AG08396 (cell line): ENCODE measurements at regions not wholly inside any gene's neighbourhood (a gene's known extent, or its start where the extent isn't known, plus 50 kb on each side); places are given as distances from the start of the nearest gene placed in this dataset.
"Not testable (repeated sequence)": the region's sequence is repeated elsewhere in the genome, so short reads cannot be mapped to it uniquely, and the experiment has no call there.

Experiments used
- DNase-seq: peaks from one replicate; pipeline ENCODE4 v3.0.0; 2012; ENCODE audit warnings: low spot score, mixed read lengths

DNA sequence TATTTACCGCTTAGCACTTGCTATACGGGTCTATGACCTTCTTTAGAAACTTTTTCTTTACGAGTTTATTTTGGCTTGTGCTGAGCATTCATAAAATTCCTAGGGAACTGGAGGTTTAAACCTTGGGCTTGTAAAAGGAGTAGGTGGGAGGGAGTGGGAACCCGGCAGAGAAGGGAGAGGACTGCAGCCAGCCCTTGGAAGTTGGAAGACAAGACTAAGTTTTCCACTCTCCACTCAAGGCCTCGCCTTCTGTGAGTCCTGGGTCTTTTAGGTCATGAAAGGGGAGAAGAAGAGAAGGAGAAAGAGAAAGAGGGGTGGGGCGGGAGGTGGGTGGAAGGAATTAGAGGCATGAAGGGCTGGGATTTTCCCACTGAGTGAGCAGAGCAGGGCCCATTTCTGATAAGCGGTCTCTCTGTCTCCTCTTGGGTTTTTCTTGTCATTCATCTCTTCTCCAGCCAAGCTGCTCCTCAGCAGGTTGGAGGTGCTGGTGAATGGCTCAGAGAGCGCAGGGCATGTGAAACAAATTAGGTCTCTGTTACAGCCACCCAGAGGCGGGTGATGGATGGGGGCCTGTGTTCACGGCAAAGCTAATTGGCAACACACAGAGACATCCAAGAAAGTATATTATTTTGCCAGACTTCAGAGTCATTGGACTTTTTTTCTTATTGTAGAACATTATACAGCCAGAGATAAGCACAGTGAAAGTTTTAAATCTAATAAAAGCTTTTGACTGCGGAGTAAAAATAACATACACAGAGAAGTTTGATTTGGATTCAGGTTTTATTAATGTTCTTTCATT lies 247.3 kb downstream of the FOXD2 start:
- DNase-seq: no peak

DNA sequence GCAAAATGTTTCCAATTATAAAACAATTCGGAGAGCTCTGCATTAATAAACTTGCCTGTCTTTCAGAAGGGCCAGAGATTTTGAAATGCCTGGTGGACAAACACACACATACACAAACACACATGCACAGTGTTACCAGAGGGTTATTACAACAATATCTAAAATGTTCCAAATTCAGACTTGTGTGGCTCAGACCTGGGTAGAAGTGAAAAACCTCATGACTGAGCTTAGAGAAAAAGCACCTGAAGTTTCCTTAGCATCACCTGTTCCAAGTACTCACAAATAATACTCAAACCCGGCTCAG lies 247.9 kb downstream of the FOXD2 start:
- no peak for DNase-seq

DNA sequence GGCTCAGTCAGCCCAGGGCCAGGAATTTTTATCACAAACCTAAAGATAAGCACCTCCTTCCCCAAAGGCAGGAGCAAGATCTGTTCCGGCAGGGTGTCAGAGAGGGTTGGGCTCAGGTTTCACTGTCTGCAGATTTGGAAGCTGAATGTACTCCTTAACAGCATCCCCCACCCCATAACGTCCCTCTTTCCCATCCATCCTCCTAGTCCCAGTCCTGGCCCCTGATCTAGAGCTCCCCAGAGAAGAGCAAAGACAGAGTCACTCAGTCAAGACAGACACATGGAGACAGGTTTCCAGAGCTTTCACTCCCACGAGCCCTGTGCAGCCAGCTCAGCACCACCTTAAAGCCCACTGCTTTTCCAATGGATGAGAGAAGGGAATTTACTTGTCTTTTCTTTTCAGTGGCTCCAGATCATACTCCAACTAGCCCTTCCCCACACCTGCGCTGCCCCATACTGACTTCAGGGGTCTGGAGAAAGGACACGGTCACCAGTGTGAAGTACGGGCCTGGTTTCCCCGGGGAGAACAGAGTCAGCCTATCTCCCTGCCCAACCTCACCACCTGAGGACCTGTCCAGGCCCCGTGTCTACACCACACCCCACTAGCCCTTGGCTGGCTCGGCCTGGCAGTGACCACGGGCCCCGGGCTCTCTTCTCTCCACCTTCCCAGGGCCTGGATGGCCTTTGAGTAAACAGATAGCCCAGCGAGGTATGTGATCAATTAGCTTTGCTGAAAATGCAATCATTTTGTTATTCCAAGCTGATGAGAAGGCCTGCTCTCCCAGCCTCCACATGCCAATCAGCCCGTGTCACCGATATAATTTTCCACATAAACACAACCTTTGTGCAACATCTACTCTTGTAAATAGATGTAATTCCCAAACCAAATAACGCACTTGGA lies 249.1 kb downstream of the FOXD2 start:
- no peak for DNase-seq

GRCh38 chr1:47687631-47688460 lies 250.0 kb downstream of the FOXD2 start:
- DNase-seq: no peak

- DNase-seq: no peak
Observed at GRCh38 chr1:47688461-47689296, 250.8 kb downstream of the FOXD2 start.

GRCh38 chr1:47689894-47690293 lies 252.1 kb downstream of the FOXD2 start:
- DNase-seq: no peak

GRCh38 chr1:47690341-47691250 lies 252.8 kb downstream of the FOXD2 start:
- DNase-seq: no peak

DNA sequence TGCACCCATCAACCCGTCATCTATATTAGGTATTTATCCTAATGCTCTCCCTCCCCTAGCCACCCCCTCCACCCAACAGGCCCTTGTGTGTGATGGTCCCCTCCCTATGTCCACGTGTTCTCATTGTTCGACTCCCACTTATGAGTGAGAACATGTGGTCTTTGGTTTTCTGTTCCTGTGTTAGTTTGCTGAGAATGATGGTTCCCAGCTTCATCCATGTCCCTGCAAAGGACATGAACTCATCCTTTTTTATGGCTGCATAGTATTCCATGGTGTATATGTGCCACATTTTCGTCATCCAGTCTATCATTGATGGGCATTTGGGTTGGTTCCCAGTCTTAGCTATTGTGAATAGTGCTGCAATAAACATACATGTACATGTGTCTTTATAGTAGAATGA lies 253.4 kb downstream of the FOXD2 start:
- DNase-seq: not testable (repeated sequence)

DNA sequence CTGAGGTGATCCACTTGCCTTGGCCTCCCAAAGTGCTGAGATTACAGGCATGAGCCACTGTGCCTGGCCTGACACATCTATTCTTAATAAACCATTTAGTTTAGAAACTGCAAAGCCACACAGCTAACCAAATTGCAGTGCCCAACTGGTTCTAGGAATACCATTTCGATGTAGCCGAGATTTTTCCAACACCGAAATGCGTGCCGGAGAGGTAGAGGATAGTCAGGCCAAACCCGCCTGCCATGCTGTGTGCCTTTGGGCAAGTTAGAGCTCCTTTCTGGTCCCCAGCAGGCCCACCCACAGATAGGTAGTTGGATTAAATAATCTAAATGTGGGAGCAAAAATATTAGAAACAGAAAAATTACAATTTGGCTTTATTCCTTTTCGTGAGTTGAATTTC lies 254.4 kb downstream of the FOXD2 start:
- DNase-seq: no peak

GRCh38 chr1:47693115-47693514 lies 255.3 kb downstream of the FOXD2 start:
- no peak for DNase-seq

- no peak for DNase-seq
Observed at GRCh38 chr1:47694011-47694890, 256.4 kb downstream of the FOXD2 start.

- DNase-seq: no peak
Observed at GRCh38 chr1:47696404-47696736, 258.5 kb downstream of the FOXD2 start.

GRCh38 chr1:47696737-47697441 lies 259.0 kb downstream of the FOXD2 start:
- DNase-seq: no peak

DNA sequence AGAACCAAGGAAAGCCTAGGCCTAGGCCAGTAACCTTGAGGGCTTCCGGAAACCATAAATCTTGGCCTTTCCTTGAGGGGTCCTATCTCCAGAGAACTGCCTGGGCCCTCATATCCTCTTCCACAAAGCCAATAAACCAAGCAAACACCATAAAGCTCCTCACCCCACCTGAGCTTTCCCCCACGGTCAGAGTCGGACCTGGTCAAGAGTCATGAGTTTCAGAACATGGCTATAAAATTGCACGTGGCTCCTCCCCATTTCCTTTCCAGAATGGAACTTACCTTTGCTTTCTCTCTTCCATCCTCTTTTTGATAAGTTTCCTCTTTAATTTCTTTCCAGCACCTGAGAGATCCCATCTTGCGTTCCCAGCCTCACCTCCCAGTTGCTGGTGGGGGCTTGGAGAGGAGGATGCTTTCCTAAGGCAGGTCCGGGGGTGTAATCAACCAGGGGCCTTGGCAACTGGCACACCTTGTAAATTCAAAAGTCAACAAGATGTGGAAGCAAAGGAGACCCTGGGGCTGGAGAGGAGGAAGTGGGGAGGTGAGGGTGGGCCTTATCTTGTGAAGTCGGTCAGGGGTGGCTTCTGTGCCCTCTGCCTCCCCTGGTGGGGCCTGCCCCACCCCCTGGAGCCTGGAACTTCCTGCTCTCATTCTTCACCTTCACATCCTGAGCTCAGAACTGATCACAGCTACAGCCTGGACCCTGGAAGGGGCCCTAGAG lies 259.9 kb downstream of the FOXD2 start:
- DNase-seq: no peak

- no peak for DNase-seq
Observed at GRCh38 chr1:47699492-47700235, 261.8 kb downstream of the FOXD2 start.

- no peak for DNase-seq
Observed at GRCh38 chr1:47701283-47701682, 263.4 kb downstream of the FOXD2 start.

DNA sequence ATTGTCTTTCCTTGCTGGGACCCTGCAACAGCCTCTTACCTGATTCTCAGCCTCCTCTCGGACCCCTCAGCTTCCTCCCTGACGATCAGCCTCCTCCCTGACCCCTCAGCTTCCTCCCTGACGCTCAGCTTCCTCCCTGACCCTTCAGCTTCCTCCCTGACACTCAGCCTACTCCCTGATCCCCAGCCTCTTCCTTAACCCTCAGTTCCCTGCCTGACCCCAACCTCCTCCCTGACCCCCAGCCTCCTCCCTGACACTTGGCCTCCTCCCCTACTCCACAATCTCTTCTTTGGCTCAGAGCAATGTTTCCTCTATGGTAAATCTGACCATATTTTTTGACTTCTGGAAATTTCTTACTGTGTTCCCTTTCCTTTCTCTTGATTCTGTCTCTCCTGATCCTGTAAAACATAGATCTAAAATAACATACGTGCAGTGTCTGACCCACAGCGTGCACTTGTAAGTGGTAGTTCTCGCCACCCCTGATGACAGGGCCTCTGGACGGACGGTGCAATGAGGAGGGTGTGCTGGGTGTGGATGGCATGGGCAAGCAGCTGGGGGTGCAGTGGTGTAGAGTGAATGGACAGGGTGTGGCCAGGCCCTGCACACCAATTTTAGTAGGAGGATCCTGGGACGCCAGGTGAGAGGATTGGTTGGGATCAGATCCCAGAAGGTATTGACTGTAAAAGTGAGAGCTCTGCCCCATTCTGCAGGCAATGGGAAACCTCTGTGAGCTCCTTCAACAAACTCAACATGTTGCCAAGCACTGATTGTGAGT lies 264.1 kb downstream of the FOXD2 start:
- no peak for DNase-seq
